ENCODE measurements at regions not wholly inside any gene's neighbourhood (a gene's known extent, or its start where the extent isn't known, plus 50 kb on each side); places are given as distances from the start of the nearest gene placed in this dataset.
"Not testable (repeated sequence)": the region's sequence is repeated elsewhere in the genome, so short reads cannot be mapped to it uniquely, and the experiment has no call there.

- no peak for ATAC-seq
- H3K9me3 ChIP-seq, result peaks cover 0 to under 1% of the 10 kb centered on the region in 2 donors
- no peaks in the 10 kb centered on the region for H3K27me3 ChIP-seq
- no peak overlapping the region for H3K4me3 ChIP-seq
- H3K4me1 ChIP-seq, result no peaks in the 10 kb centered on the region
- no peak for TF ChIP-seq CTCF (IDR thresholded peaks at IDR 0.05)
- no peaks in the 10 kb centered on the region for H3K36me3 ChIP-seq
- DNase-seq, result no peak
- intact Hi-C loops (cut with DNase I), result no loop called here
- H3K27ac ChIP-seq, result no peak overlapping the region
Measured at GRCh38 chr14:29982171-29982570, 54.5 kb upstream of the PRKD1 start.

- DNase-seq (no peak), ATAC-seq (no peak)
- intact Hi-C loops (cut with DNase I), result no loop called here
- H3K4me3 ChIP-seq, result no peak overlapping the region
- no peak for TF ChIP-seq CTCF (IDR thresholded peaks at IDR 0.05)
- H3K36me3 ChIP-seq, result no peaks in the 10 kb centered on the region
- H3K9me3 ChIP-seq, result no peaks in the 10 kb centered on the region
- H3K4me1 ChIP-seq, result no peaks in the 10 kb centered on the region
- H3K27me3 ChIP-seq, result no peaks in the 10 kb centered on the region
- no peak overlapping the region for H3K27ac ChIP-seq
Measured at GRCh38 chr14:29982993-29983392, 55.3 kb upstream of the PRKD1 start.

GRCh38 chr14:29990344-29990857 is 62.8 kb upstream of the PRKD1 start:
- DNase-seq; intact Hi-C loops (cut with DNase I); ATAC-seq: not testable (repeated sequence)

GRCh38 chr14:29990993-29991392 is 63.3 kb upstream of the PRKD1 start:
- H3K9me3 ChIP-seq, result no peaks in the 10 kb centered on the region
- intact Hi-C loops (cut with DNase I), result no loop called here
- H3K27ac ChIP-seq, result no peak overlapping the region
- H3K4me1 ChIP-seq, result no peaks in the 10 kb centered on the region
- H3K4me3 ChIP-seq, result no peak overlapping the region
- TF ChIP-seq CTCF (IDR thresholded peaks at IDR 0.05), result no peak
- no peak for DNase-seq
- no peaks in the 10 kb centered on the region for H3K27me3 ChIP-seq
- H3K36me3 ChIP-seq, result no peaks in the 10 kb centered on the region
- ATAC-seq, result no peak

More at GRCh38 chr14:29990344-29990857, 62.8 kb upstream of the PRKD1 start:
- H3K27ac ChIP-seq, H3K27me3 ChIP-seq, H3K4me1 ChIP-seq, H3K9me3 ChIP-seq, H3K4me3 ChIP-seq, H3K36me3 ChIP-seq: not testable (repeated sequence)

- no peak for DNase-seq
- Histone ChIP-seq H3K27ac (no peak overlapping the region), H3K9me3 (no peaks in the 10 kb centered on the region), H3K27me3 (no peaks in the 10 kb centered on the region), H3K4me1 (no peaks in the 10 kb centered on the region), H3K36me3 (no peaks in the 10 kb centered on the region), H3K4me3 (no peak overlapping the region)
- intact Hi-C loops (cut with DNase I), result no loop called here
- no peak for TF ChIP-seq CTCF (IDR thresholded peaks at IDR 0.05)
- no peak for ATAC-seq
Measured at GRCh38 chr14:29993143-29993542, 65.5 kb upstream of the PRKD1 start.

- DNase-seq (no peak), ATAC-seq (no peak)
- Histone ChIP-seq H3K4me1 (no peaks in the 10 kb centered on the region), H3K27ac (no peak overlapping the region), H3K27me3 (no peaks in the 10 kb centered on the region), H3K4me3 (no peak overlapping the region), H3K9me3 (no peaks in the 10 kb centered on the region), H3K36me3 (no peaks in the 10 kb centered on the region)
- intact Hi-C loops (cut with DNase I), result no loop called here
- TF ChIP-seq CTCF (IDR thresholded peaks at IDR 0.05), result no peak
Measured at GRCh38 chr14:29999013-29999539, 71.4 kb upstream of the PRKD1 start.

Measured in left lung (tissue), 4 donors.